Germinal center (tissue), 1 donor: ENCODE measurements at regions not wholly inside any gene's neighbourhood (a gene's known extent, or its start where the extent isn't known, plus 50 kb on each side); places are given as distances from the start of the nearest gene placed in this dataset.

ENCODE experiments used
- DNase-seq: peaks from one replicate; pipeline ENCODE4 v3.0.0; 2012; ENCODE audit warnings: mixed read lengths, low spot score

DNA sequence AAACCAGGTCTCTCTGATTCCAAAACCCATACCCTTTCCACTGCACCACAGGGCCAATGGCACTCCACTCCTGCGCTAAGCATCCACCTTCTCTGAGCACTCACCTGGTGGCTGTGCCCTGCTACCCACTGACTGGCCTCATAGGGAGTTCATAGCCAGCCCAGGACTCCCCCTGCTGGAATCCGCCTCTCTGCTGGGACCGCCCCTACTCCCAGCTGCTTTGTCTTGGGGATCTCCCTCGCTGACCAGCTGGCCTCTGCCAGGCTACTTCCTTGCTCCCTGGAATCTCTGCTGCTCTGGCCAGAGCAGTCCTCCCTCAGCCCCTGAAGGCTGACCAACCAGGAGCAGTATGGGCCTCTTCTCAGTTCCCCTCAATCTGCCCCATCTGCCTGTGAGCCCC, 129.7 kb downstream of the FAXC start:
- no peak for DNase-seq

GRCh38 chr6:99216959-99217358, 132.5 kb downstream of the FAXC start:
- no peak for DNase-seq

DNA sequence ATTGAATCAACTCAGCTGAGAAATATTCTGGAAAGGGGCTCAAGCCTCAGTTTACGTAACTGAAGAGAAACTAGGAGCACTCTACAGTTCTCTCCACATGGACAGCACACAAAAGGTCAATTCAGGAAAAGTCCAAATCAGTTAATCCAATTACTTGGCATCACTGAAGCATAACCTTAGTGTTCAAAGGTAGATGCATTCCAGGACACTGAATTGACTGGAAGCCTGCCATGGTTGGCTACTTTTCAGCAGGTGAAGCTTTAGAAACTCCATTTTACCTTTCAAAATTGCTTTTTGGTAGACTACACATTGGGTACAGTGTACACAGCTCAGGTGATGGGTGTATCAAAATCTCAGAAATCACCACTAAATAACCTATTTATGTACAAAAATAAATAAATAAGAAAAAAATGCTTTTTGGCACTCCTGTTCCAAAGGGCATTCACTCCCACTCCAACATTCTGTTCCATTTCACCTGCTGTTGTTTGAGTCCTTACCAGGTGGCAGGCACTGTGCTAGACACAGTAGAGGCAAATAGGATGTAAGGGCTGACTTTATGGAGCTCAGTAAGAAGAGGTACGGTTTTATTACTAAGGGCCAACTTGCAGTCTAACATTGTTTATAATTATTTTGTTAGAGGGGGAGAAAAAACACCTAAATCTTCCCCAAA, 153.4 kb downstream of the FAXC start:
- DNase-seq: no peak

- no peak for DNase-seq
Observed at GRCh38 chr6:99192561-99192960, 156.9 kb downstream of the FAXC start.

DNA sequence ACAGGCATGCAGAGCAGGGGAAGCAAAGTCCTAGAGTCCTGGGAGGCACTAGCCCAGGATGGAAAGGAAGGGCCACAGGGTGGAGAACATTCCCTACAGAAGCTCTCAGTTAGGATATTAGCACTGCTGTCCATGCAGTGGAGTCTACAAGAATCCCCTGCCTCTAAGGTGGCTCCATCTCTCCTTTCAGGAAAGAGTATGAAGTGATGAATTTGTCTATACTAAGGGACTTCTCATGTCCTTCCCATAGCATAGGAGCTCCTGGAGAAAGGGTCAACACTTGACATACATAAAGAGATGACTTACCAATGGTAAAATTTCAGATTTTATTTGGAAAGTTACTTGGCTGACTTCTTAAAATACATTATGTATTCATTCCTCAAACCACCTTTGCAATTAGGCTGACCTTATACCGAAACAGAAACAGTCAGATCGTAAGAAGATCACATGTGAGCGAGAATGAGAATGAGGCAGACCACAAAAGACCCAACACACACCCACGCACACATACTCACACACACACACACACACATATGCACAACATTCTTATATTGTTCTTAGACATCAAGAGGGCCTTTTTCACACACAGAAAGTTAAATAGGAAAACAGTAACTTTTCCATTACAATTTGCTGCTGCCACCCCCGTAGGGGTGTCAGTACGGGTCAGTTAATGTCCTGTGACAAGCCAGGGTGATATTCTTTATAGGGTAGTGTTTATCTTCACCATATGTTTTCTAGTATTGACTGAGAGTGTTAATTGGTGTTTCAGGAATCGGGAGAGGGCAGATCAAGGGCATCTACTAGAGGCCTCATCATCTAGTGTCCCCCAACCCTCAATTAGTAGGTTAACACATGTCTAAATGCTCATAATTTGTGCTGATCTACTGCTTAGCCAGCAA, 159.4 kb downstream of the FAXC start:
- no peak for DNase-seq

DNA sequence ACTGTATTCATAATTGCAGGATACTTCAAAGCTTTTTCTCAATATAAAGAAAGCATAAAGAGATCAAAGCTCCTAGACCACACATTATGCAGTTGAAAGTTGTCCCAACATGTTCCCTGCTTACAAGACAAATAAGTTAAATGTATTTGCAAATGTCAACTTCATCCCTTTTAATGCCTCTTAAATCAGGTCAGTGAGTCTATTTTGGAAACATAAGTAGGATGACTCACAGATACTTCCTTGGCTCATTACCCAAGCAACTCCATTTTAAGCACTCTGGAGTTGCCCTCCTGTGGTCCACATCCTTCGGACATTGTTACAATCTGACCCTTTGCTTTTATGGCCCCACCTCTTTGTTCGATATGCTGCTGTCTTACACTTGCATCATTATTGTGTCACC, 162.0 kb downstream of the FAXC start:
- no peak for DNase-seq

GRCh38 chr6:99186417-99186816, 163.1 kb downstream of the FAXC start:
- DNase-seq: no peak

GRCh38 chr6:99185525-99185924, 163.9 kb downstream of the FAXC start:
- no peak for DNase-seq

GRCh38 chr6:99184696-99185095, 164.8 kb downstream of the FAXC start:
- DNase-seq: no peak

- DNase-seq: no peak
Observed at GRCh38 chr6:99183066-99183465, 166.4 kb downstream of the FAXC start.

GRCh38 chr6:99181174-99181573, 168.3 kb downstream of the FAXC start:
- DNase-seq: no peak

DNA sequence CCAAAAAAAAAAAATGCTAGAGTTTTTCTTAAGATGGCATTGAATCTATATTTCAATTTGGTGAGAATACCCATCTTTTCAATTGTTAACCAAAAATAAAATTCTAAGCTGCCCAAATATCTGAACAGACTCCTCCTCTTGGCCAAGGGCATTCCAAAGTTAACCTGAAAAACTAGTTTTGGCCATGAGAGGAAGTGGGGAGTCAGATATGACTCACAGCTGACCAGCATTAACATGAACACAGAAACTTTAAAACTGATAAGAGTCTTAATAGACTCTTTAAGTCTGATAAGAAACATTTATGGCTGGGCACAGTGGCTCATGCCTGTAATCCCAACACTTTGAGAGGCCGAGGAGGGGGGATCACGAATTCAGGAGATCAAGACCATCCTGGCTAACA, 171.3 kb downstream of the FAXC start:
- no peak for DNase-seq

GRCh38 chr6:99177736-99178135, 171.7 kb downstream of the FAXC start:
- DNase-seq: no peak

DNA sequence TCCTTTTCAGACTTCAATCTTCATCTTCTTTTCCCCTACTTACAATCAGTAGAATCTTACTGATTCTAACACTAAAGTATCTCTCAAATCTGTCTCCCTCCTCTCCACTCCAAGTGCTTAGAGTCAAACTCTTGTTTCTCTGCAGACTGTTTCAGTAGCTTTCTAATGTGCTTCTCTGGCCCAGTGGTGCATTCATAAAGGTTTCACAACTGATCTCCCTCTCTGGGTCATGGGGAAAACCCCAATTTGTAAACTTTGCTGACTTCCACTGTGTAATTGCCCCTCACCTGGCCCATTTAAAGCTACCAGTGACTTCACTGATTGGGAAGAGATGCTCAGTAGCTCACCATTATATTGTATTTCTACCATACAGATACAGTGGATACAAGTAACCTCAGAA, 183.6 kb downstream of the FAXC start:
- no peak for DNase-seq

- no peak for DNase-seq
Observed at GRCh38 chr6:99152347-99152643, 197.2 kb downstream of the FAXC start.

DNA sequence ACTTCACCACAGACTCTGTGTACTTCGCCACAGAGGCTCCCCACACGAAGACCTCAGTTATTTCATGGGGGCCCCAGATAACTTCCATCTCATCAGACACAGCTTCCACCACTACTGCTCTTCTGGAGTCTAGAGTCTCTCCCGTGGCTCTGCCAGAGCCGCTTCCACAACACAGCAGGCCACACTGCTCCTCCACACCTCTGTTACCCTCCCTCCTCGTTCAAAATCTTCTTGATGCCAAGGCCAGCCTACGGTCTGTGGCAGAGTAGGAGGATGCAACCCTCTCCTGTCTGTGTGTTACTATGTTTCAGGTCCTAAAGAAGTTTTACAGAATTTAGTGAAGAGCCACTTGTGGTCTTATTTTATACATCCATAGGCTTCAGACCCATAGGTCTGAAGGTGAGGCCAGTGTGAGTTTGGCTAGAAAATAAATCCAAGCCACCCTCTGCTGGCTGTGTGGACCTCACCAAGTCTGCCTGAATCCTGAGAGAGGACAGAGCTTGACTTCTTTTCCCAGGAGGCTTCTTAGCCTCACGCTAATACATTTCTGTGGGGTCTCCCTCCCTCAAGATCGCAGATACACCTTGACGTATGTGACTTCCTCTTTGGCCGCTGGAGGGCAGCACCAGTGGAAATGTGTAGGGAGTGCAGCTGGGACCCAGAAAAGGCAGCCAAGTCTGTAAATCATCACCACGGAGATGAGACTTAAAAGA, 197.7 kb downstream of the FAXC start:
- peak; percentile 14 for DNase-seq

GRCh38 chr6:99148761-99149160, 200.7 kb downstream of the FAXC start:
- DNase-seq: no peak

DNA sequence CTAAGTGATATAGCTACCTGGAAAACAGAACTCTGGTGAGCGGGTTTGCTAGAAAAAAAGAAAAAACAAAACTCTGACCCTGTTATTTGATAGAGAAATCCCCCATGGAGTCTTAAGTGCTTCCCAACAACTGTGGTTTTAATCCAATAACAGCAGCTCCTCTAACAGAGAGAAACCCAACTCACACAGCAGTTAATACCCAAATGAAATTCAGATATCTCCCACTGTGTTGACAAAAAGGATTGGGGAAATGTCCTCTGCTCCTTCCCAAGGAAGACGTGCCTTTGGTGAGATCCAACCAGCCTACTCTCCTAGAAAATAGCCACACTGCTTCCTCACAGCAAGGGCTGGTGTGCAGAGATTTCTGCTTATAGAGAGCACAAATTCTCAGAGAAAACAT, 200.4 kb upstream of the FBXL4 start:
- no peak for DNase-seq

DNA sequence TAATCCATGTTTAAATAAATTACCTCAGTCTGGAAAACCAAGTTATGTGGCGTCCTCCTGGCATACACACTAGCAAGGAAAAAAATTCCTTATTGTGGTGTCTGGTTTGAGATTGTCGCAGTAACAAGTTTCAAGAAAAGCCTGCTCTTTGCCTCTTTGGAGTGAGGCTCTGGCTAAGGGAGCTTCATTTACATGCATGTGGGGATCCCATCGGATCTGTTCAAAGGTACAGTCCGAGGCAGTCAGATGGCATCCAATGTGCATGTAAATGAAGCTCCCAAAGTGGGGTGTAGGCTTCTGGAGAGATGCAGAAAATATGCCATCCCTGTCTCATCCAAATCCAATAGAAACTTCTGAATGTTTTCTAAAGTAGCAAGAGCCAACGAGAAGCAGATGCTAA, 199.5 kb upstream of the FBXL4 start:
- no peak for DNase-seq

GRCh38 chr6:99146711-99147110, 199.0 kb upstream of the FBXL4 start:
- DNase-seq: no peak

DNA sequence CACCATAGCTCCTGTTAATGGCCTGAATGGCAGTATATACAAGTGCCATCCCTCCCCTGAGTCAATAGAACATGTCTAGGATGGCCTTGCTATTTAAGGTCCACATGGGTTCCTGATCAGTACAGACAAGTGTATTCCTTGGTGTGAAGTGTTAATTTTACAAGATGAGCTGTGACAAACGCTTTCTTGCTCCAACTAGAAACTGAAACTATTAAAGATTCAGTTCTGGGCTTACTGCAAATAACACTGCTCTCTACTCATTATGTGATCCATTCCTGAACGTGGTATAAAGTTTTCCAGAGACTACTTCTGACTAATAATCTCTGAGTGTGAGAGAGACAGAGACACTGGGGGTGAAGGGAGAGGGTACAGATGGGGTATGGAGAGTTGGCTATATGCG, 198.0 kb upstream of the FBXL4 start:
- DNase-seq: no peak

DNA sequence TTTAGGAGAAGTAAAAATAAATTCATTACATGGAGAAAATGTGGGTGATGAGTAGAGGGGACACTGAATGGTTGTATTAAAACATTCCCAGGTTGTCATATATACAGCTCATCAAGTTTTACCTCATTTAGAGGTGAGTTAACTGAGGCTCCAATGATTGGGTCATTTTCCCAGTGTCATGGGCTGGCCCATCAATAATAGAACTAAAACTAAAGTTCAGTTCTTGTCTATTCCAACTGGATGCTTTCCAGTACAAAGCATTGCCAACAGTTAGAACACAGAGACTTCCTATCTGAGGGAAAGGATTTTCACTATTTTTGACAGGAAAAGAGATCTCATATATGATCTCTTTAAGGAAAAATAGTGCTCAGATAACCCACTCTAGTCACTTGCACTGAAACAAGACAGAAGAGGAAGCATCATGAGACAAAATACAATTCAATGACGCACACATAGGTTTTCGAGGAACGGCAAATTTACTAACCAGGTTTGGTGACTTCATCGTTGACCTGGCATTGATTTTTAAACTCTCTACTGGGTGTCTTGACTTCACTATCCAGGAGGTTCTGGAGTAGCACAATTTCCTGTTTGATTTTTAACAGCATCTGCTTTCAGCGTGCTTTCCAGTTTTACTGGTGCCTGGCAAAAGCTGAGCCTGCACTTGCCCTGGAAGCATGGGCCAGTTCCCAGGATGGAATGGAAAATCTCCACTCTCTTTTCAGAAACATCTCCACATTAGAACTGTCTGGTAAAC, 195.5 kb upstream of the FBXL4 start:
- no peak for DNase-seq
